Ovary (tissue), 7 donors: ENCODE measurements at regions not wholly inside any gene's neighbourhood (a gene's known extent, or its start where the extent isn't known, plus 50 kb on each side); places are given as distances from the start of the nearest gene placed in this dataset.

Source experiments
- DNase-seq, 5 donors: peaks; one replicate each; pipeline ENCODE4 v3.0.0-alpha.2; 2019 to 2020
- H3K27ac ChIP-seq, 2 donors: fragments of 200-600 bp; one replicate each; pipeline versions ENCODE4 v1.5.1 to v1.8.0; 2019 to 2022
- H3K27me3 ChIP-seq: fragments of 200-600 bp; one replicate; pipeline ENCODE4 v1.8.0; 2022
- H3K36me3 ChIP-seq: fragments of 200-600 bp; sonication (generic); one replicate; pipeline ENCODE4 v1.5.1; 2019
- H3K4me1 ChIP-seq: one replicate; pipeline ENCODE4 v1.8.1; 2013; ENCODE audit warnings: mild to moderate bottlenecking, moderate library complexity; ENCODE audit not compliant: insufficient read depth
- H3K4me3 ChIP-seq: fragments of 200-600 bp; sonication (generic); one replicate; pipeline ENCODE4 v1.5.1; 2017
- H3K9me3 ChIP-seq, 2 donors: fragments of 200-600 bp in 1 of 2; sonication (generic) in 1 of 2; one replicate each; pipeline versions ENCODE4 v1.5.1 to v1.8.1; 2013 to 2019; ENCODE audit warnings: mild to moderate bottlenecking in 1 of 2, moderate library complexity in 1 of 2
- CTCF ChIP-seq, 3 donors: fragments of 450-650 bp in 2 of 3; fragments of 200-600 bp in 1 of 3; IDR thresholded peaks; one replicate each; pipeline versions ENCODE4 v1.5.1 to v1.8.0; 2016 to 2022; ENCODE audit warnings: antibody characterized with exemption in 3 of 3, mild to moderate bottlenecking in 1 of 3
- EP300 ChIP-seq: sonication (generic); formaldehyde crosslinking; IDR thresholded peaks from one replicate; pipeline ENCODE4 v1.6.1; 2017; ENCODE audit warnings: antibody characterized with exemption
- POLR2A ChIP-seq: fragments of 450-650 bp; IDR thresholded peaks from one replicate; pipeline ENCODE4 v1.6.1; 2017; ENCODE audit warnings: antibody characterized with exemption, mild to moderate bottlenecking, moderate library complexity
- WGBS, 3 donors: extraction: QIAGEN DNeasy Blood & Tissue Kit in 1 of 3; methylation state at CpG; one replicate each; pipeline versions ENCODE4 v1.1.5 to v1.1.7; 2013 to 2017; 5-methylcytosine and 5-hydroxymethylcytosine counted together
- intact Hi-C, 4 donors: fragments of 100-400 bp; cut with DNase I; formaldehyde crosslinking; loops; one replicate each; pipeline versions ENCODE4 v1.11.0 to v1.15.1; 2022 to 2023
- donor health status: DM: no; HTN: no; CAD: no; lungs with moderate emphysema.
- donor health status: DM: no; HTN: no; CAD: no.
- donor health status: Bipolar disorder and iron deficiency.
- donor health status: DM: no; HTN: no; CAD: no.
- donor health status: DM: yes; HTN: yes; CAD: no.

DNA sequence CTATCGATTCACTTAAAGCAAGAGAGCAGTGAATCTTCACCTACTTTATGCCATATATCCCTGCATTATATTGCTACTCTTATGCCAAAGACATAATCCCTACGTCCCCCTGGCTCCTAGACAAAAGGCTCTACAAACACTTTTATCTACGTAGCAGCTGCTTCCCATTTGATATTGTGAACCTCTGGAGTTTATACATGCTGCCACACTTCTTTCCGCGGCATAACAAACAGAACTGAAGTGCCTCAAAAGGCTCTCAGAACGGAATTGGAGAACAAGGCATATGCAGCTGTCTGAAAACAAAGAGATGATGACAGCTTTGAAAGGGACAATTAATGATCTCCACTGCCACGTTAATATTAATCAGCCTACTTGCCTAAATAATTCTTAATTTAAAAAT is 985.6 kb upstream of the LRRN3 start:
- 32 to 54% (median 35%) methylated on average over 7 of the region's 7 CpGs for WGBS, 3 donors
- TF ChIP-seq POLR2A (no peak), EP300 (no peak), CTCF (IDR thresholded peaks at IDR 0.05) (no peak)
- H3K27ac ChIP-seq: no peak overlapping the region
- intact Hi-C loops: no loop called here
- H3K36me3 ChIP-seq: no peaks in the 10 kb centered on the region
- H3K9me3 ChIP-seq: no peaks in the 10 kb centered on the region
- no peaks in the 10 kb centered on the region for H3K4me1 ChIP-seq
- H3K27me3 ChIP-seq: no peaks in the 10 kb centered on the region
- H3K4me3 ChIP-seq: no peak overlapping the region
- no peak for DNase-seq

DNA sequence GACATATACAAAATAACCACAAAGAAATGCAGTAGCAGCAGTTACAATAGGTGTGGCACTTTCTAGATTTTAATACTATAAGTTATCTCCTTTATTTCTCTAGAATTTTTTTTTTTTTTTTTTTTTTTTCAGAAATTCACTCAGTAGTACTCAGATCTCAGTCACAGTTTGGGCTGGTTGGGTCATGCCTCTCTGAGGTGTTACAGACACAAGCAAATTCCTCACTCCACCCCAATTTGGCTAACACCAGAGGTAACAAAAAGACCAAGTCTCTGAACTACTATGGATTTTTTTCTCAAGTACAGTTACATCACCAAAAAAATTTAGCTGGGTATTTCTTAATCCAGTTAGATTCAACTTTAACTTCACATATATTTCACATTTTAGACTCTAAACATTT is 985.1 kb upstream of the LRRN3 start:
- TF ChIP-seq CTCF (IDR thresholded peaks at IDR 0.05) (no peak), POLR2A (no peak)
- intact Hi-C loops: no loop called here
- Histone ChIP-seq H3K4me3 (no peak overlapping the region), H3K27me3 (no peaks in the 10 kb centered on the region), H3K4me1 (no peaks in the 10 kb centered on the region), H3K27ac (no peak overlapping the region), H3K9me3 (no peaks in the 10 kb centered on the region), H3K36me3 (no peaks in the 10 kb centered on the region)
- DNase-seq: no peak

DNA sequence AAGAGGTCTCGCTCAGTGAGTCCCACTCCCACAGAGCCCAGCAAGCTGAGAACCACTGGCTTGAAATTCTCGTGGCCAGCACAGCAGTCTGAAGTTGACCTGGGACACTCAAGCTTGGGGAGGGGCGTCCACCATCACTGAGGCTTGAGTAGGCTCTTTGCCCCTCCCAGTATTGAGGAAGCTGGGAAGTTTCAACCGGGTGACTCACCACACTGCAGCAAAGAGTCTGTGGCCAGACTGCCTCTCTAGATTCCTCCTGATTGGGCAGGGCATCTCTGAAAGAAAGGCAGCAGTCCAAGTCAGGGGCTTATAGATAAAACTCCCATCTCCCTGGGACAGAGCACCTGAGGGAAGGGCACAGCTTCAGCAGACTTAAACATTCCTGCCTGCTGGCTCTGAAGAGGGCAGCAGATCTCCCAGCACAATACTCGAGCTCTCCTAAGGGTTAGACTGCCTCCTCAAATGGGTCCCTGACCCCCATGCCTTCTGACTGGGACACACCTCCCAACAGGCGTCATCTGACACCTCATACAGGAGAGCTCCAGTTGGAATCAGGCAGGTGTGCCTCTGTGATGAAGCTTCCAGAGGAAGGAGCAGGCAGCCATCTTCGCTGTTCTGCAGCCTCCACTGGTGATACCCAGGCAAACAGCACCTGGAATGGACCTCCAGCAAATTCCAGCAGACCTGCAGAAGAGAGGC is 970.9 kb upstream of the LRRN3 start:
- Histone ChIP-seq H3K9me3 (no peaks in the 10 kb centered on the region), H3K4me3 (no peak overlapping the region), H3K4me1 (no peaks in the 10 kb centered on the region), H3K27ac (no peak overlapping the region), H3K27me3 (no peaks in the 10 kb centered on the region), H3K36me3 (no peaks in the 10 kb centered on the region)
- TF ChIP-seq POLR2A: no peak
- no peak for TF ChIP-seq CTCF (IDR thresholded peaks at IDR 0.05)
- WGBS, 3 donors: 72 to 82% (median 75%) methylated on average over 6 to 7 of the region's 7 CpGs
- intact Hi-C loops: no loop called here
- DNase-seq: no peak

- no peaks in the 10 kb centered on the region for H3K4me1 ChIP-seq
- H3K27me3 ChIP-seq: no peaks in the 10 kb centered on the region
- H3K27ac ChIP-seq: no peak overlapping the region
- no peaks in the 10 kb centered on the region for H3K9me3 ChIP-seq
- intact Hi-C loops: no loop called here
- DNase-seq: no peak
- no peak for TF ChIP-seq CTCF (IDR thresholded peaks at IDR 0.05)
- no peak for TF ChIP-seq POLR2A
- TF ChIP-seq EP300: no peak
- no peak overlapping the region for H3K4me3 ChIP-seq
- H3K36me3 ChIP-seq: no peaks in the 10 kb centered on the region
Observed at GRCh38 chr7:110129159-110129558, 961.8 kb upstream of the LRRN3 start.
